ENCODE measurements at regions not wholly inside any gene's neighbourhood (a gene's known extent, or its start where the extent isn't known, plus 50 kb on each side); places are given as distances from the start of the nearest gene placed in this dataset.
A peak's percentile ranks its signal among the peaks of the same experiment; 100 is the strongest.

- no CpG with 5 or more reads among the region's 1 CpG for WGBS (ENCODE audit: insufficient coverage)
- DNase-seq (ENCODE audit: low read depth in 4 of 6, low spot score in 6 of 6), result no peak
- H3K27me3 ChIP-seq (ENCODE audit: control insufficient read depth, insufficient read depth, low read length), result no peaks in the 10 kb centered on the region
These were observed 171.7 kb upstream of the FLRT2 start for GRCh38 chr14:85358136-85358785.

GRCh38 chr14:85359505-85359904 is 170.4 kb upstream of the FLRT2 start:
- Histone ChIP-seq H3K27ac (ENCODE audit: low read depth, low read length) (no peak overlapping the region), H3K4me1 (ENCODE audit: control insufficient read depth, insufficient read depth, low read length) (no peaks in the 10 kb centered on the region), H3K36me3 (ENCODE audit: control insufficient read depth, insufficient read depth, low read length) (no peaks in the 10 kb centered on the region), H3K27me3 (ENCODE audit: control insufficient read depth, insufficient read depth, low read length) (no peaks in the 10 kb centered on the region), H3K4me3 (ENCODE audit: low read depth, low read length) (no peak overlapping the region), H3K9me3 (ENCODE audit: control insufficient read depth, insufficient read depth, low read length) (peaks cover 2% of the 10 kb centered on the region)
- DNase-seq (ENCODE audit: low read depth in 4 of 6, low spot score in 6 of 6), result no peak

More at GRCh38 chr14:85358136-85358785, 171.7 kb upstream of the FLRT2 start:
- Histone ChIP-seq H3K4me1 (ENCODE audit: control insufficient read depth, insufficient read depth, low read length) (no peaks in the 10 kb centered on the region), H3K9me3 (ENCODE audit: control insufficient read depth, insufficient read depth, low read length) (peaks cover 3% of the 10 kb centered on the region), H3K27ac (ENCODE audit: low read depth, low read length) (no peak overlapping the region), H3K36me3 (ENCODE audit: control insufficient read depth, insufficient read depth, low read length) (no peaks in the 10 kb centered on the region), H3K4me3 (ENCODE audit: low read depth, low read length) (no peak overlapping the region)

- 35% methylated on average over 2 of the region's 2 CpGs for WGBS (ENCODE audit: insufficient coverage)
- Histone ChIP-seq H3K4me3 (ENCODE audit: low read depth, low read length) (no peak overlapping the region), H3K27ac (ENCODE audit: low read depth, low read length) (no peak overlapping the region), H3K27me3 (ENCODE audit: control insufficient read depth, insufficient read depth, low read length) (no peaks in the 10 kb centered on the region), H3K9me3 (ENCODE audit: control insufficient read depth, insufficient read depth, low read length) (no peaks in the 10 kb centered on the region), H3K4me1 (ENCODE audit: control insufficient read depth, insufficient read depth, low read length) (no peaks in the 10 kb centered on the region), H3K36me3 (ENCODE audit: control insufficient read depth, insufficient read depth, low read length) (no peaks in the 10 kb centered on the region)
- no peak for DNase-seq (ENCODE audit: low read depth in 4 of 6, low spot score in 6 of 6)
These were observed 166.6 kb upstream of the FLRT2 start for GRCh38 chr14:85363358-85363757.

GRCh38 chr14:85366226-85366625 is 163.7 kb upstream of the FLRT2 start:
- 33% methylated on average over 1 of the region's 4 CpGs for WGBS (ENCODE audit: insufficient coverage)
- Histone ChIP-seq H3K36me3 (ENCODE audit: control insufficient read depth, insufficient read depth, low read length) (no peaks in the 10 kb centered on the region), H3K27ac (ENCODE audit: low read depth, low read length) (no peak overlapping the region), H3K27me3 (ENCODE audit: control insufficient read depth, insufficient read depth, low read length) (no peaks in the 10 kb centered on the region), H3K4me3 (ENCODE audit: low read depth, low read length) (no peak overlapping the region), H3K4me1 (ENCODE audit: control insufficient read depth, insufficient read depth, low read length) (no peaks in the 10 kb centered on the region), H3K9me3 (ENCODE audit: control insufficient read depth, insufficient read depth, low read length) (no peaks in the 10 kb centered on the region)
- no peak for DNase-seq (ENCODE audit: low read depth in 4 of 6, low spot score in 6 of 6)

GRCh38 chr14:85380881-85381280 is 149.1 kb upstream of the FLRT2 start:
- no peaks in the 10 kb centered on the region for H3K27me3 ChIP-seq (ENCODE audit: control insufficient read depth, insufficient read depth, low read length)
- peak in 1 of 6 donors; percentile 15 for DNase-seq (ENCODE audit: low read depth in 4 of 6, low spot score in 6 of 6)
- H3K9me3 ChIP-seq (ENCODE audit: control insufficient read depth, insufficient read depth, low read length), result no peaks in the 10 kb centered on the region
- no CpG with 5 or more reads among the region's 8 CpGs for WGBS (ENCODE audit: insufficient coverage)
- H3K27ac ChIP-seq (ENCODE audit: low read depth, low read length), result no peak overlapping the region
- no peaks in the 10 kb centered on the region for H3K4me1 ChIP-seq (ENCODE audit: control insufficient read depth, insufficient read depth, low read length)
- H3K4me3 ChIP-seq (ENCODE audit: low read depth, low read length), result no peak overlapping the region
- H3K36me3 ChIP-seq (ENCODE audit: control insufficient read depth, insufficient read depth, low read length), result no peaks in the 10 kb centered on the region

GRCh38 chr14:85382341-85382740 is 147.6 kb upstream of the FLRT2 start:
- Histone ChIP-seq H3K36me3 (ENCODE audit: control insufficient read depth, insufficient read depth, low read length) (no peaks in the 10 kb centered on the region), H3K4me3 (ENCODE audit: low read depth, low read length) (no peak overlapping the region), H3K9me3 (ENCODE audit: control insufficient read depth, insufficient read depth, low read length) (no peaks in the 10 kb centered on the region), H3K27me3 (ENCODE audit: control insufficient read depth, insufficient read depth, low read length) (no peaks in the 10 kb centered on the region), H3K4me1 (ENCODE audit: control insufficient read depth, insufficient read depth, low read length) (no peaks in the 10 kb centered on the region), H3K27ac (ENCODE audit: low read depth, low read length) (no peak overlapping the region)
- WGBS (ENCODE audit: insufficient coverage), result no CpG with 5 or more reads among the region's 1 CpG
- no peak for DNase-seq (ENCODE audit: low read depth in 4 of 6, low spot score in 6 of 6)

GRCh38 chr14:85387181-85387580 is 142.8 kb upstream of the FLRT2 start:
- Histone ChIP-seq H3K36me3 (ENCODE audit: control insufficient read depth, insufficient read depth, low read length) (no peaks in the 10 kb centered on the region), H3K27me3 (ENCODE audit: control insufficient read depth, insufficient read depth, low read length) (no peaks in the 10 kb centered on the region), H3K4me1 (ENCODE audit: control insufficient read depth, insufficient read depth, low read length) (no peaks in the 10 kb centered on the region), H3K27ac (ENCODE audit: low read depth, low read length) (no peak overlapping the region), H3K4me3 (ENCODE audit: low read depth, low read length) (no peak overlapping the region), H3K9me3 (ENCODE audit: control insufficient read depth, insufficient read depth, low read length) (no peaks in the 10 kb centered on the region)
- 69% methylated on average over 2 of the region's 3 CpGs for WGBS (ENCODE audit: insufficient coverage)
- no peak for DNase-seq (ENCODE audit: low read depth in 4 of 6, low spot score in 6 of 6)

- DNase-seq (ENCODE audit: low read depth in 4 of 6, low spot score in 6 of 6), result no peak
- Histone ChIP-seq H3K4me1 (ENCODE audit: control insufficient read depth, insufficient read depth, low read length) (no peaks in the 10 kb centered on the region), H3K36me3 (ENCODE audit: control insufficient read depth, insufficient read depth, low read length) (no peaks in the 10 kb centered on the region), H3K4me3 (ENCODE audit: low read depth, low read length) (no peak overlapping the region), H3K9me3 (ENCODE audit: control insufficient read depth, insufficient read depth, low read length) (no peaks in the 10 kb centered on the region), H3K27me3 (ENCODE audit: control insufficient read depth, insufficient read depth, low read length) (no peaks in the 10 kb centered on the region), H3K27ac (ENCODE audit: low read depth, low read length) (no peak overlapping the region)
- no CpG with 5 or more reads among the region's 5 CpGs for WGBS (ENCODE audit: insufficient coverage)
These were observed 139.7 kb upstream of the FLRT2 start for GRCh38 chr14:85390236-85390635.

- Histone ChIP-seq H3K4me3 (ENCODE audit: low read depth, low read length) (no peak overlapping the region), H3K36me3 (ENCODE audit: control insufficient read depth, insufficient read depth, low read length) (no peaks in the 10 kb centered on the region), H3K4me1 (ENCODE audit: control insufficient read depth, insufficient read depth, low read length) (no peaks in the 10 kb centered on the region), H3K27ac (ENCODE audit: low read depth, low read length) (no peak overlapping the region), H3K27me3 (ENCODE audit: control insufficient read depth, insufficient read depth, low read length) (no peaks in the 10 kb centered on the region), H3K9me3 (ENCODE audit: control insufficient read depth, insufficient read depth, low read length) (no peaks in the 10 kb centered on the region)
- WGBS (ENCODE audit: insufficient coverage), result no CpG with 5 or more reads among the region's 3 CpGs
- no peak for DNase-seq (ENCODE audit: low read depth in 4 of 6, low spot score in 6 of 6)
These were observed 138.5 kb upstream of the FLRT2 start for GRCh38 chr14:85391455-85391854.

- Histone ChIP-seq H3K9me3 (ENCODE audit: control insufficient read depth, insufficient read depth, low read length) (no peaks in the 10 kb centered on the region), H3K27ac (ENCODE audit: low read depth, low read length) (no peak overlapping the region), H3K27me3 (ENCODE audit: control insufficient read depth, insufficient read depth, low read length) (no peaks in the 10 kb centered on the region), H3K4me1 (ENCODE audit: control insufficient read depth, insufficient read depth, low read length) (no peaks in the 10 kb centered on the region), H3K36me3 (ENCODE audit: control insufficient read depth, insufficient read depth, low read length) (no peaks in the 10 kb centered on the region), H3K4me3 (ENCODE audit: low read depth, low read length) (no peak overlapping the region)
- WGBS (ENCODE audit: insufficient coverage), result no CpG with 5 or more reads among the region's 3 CpGs
- no peak for DNase-seq (ENCODE audit: low read depth in 4 of 6, low spot score in 6 of 6)
These were observed 138.1 kb upstream of the FLRT2 start for GRCh38 chr14:85391892-85392291.
